ENCODE measurements at regions not wholly inside any gene's neighbourhood (a gene's known extent, or its start where the extent isn't known, plus 50 kb on each side); places are given as distances from the start of the nearest gene placed in this dataset.

GRCh38 chr22:22348127-22348814, 103.7 kb downstream of the VPREB1 start:
- DNase-seq (ENCODE audit: low read depth in 1 of 2, low spot score in 1 of 2), result peak in 1 of 2 experiments; percentile 7
- POLR2A ChIA-PET, result no interaction called here
- TF ChIP-seq MYC (IDR thresholded peaks at IDR 0.05; ENCODE audit: borderline replicate concordance, low read length), result no peak
- TF ChIP-seq RFX5 (IDR thresholded peaks at IDR 0.05), result no peak
- TF ChIP-seq RNF2 (IDR thresholded peaks at IDR 0.05; ENCODE audit: borderline replicate concordance, low read depth), result no peak
- no peak for TF ChIP-seq BHLHE40 (IDR thresholded peaks at IDR 0.05; ENCODE audit: low read depth, low read length)
- no peak for TF ChIP-seq MAFK (IDR thresholded peaks at IDR 0.05; ENCODE audit: partially characterized antibody)
- no peak for TF ChIP-seq RCOR1 (IDR thresholded peaks at IDR 0.05; ENCODE audit: low read depth, low read length)
- no peak for TF ChIP-seq POLR2A (IDR thresholded peaks at IDR 0.05; ENCODE audit: low read length)
- no peak for TF ChIP-seq HOXB5 (CRISPR knock-in tag; IDR thresholded peaks at IDR 0.05)
- TF ChIP-seq TP53 (CRISPR knock-in tag; IDR thresholded peaks at IDR 0.05), result no peak
- TF ChIP-seq RARB (CRISPR knock-in tag; IDR thresholded peaks at IDR 0.05), result no peak
- no peak for TF ChIP-seq CEBPB (IDR thresholded peaks at IDR 0.05)
- TF ChIP-seq TFCP2L1 (CRISPR knock-in tag; IDR thresholded peaks at IDR 0.05), result no peak
- no peak for TF ChIP-seq MAZ (IDR thresholded peaks at IDR 0.05; ENCODE audit: borderline replicate concordance, low read depth, low read length)
- TF ChIP-seq NFE2L2 (conservative IDR thresholded peaks at IDR 0.05; ENCODE audit: low read length), result no peak
- TF ChIP-seq ZFP36 (IDR thresholded peaks at IDR 0.05; ENCODE audit: borderline replicate concordance, partially characterized antibody), result no peak
- TF ChIP-seq JUNB (IDR thresholded peaks at IDR 0.05), result no peak
- TF ChIP-seq REST (IDR thresholded peaks at IDR 0.05), result no peak
- TF ChIP-seq HDAC2 (IDR thresholded peaks at IDR 0.05), result no peak
- no peak for TF ChIP-seq HES2 (IDR thresholded peaks at IDR 0.05)
- no peaks in the 10 kb centered on the region for H3K4me1 ChIP-seq
- H3K4me3 ChIP-seq, result no peak overlapping the region
- CTCF ChIA-PET, result interaction anchor here (1.1 to 2.1 kb wide), 4 partner anchors 10 to 229 kb away, joined by 3 to 4 read pairs (median 4); no protein-coding TSS in a partner anchor
- no peak for FAIRE-seq
- H3K4me2 ChIP-seq, result no peak overlapping the region
- 6% methylated on average over 3 of the region's 5 CpGs for WGBS (ENCODE audit: missing lambda C conversion rate)
- peak; percentile 56 to 78; a peak in 4 of 6 replicates for ATAC-seq
- no peak overlapping the region for H3K27ac ChIP-seq
- H3K9me3 ChIP-seq, result no peaks in the 10 kb centered on the region

- 27% methylated on average over 6 of the region's 6 CpGs for WGBS (ENCODE audit: missing lambda C conversion rate)
- Histone ChIP-seq H3K9me3 (no peaks in the 10 kb centered on the region), H3K4me3 (no peak overlapping the region), H3K27ac (no peak overlapping the region), H3K4me1 (no peaks in the 10 kb centered on the region), H3K4me2 (no peak overlapping the region)
- ATAC-seq, result no peak
- CTCF ChIA-PET, result interaction anchor here (0.7 to 2.1 kb wide), 6 partner anchors 11 to 228 kb away, joined by 3 to 4 read pairs (median 3); no protein-coding TSS in a partner anchor
- no peak for DNase-seq (ENCODE audit: low read depth in 1 of 2, low spot score in 1 of 2)
- POLR2A ChIA-PET, result interaction anchor here (0.5 kb wide), 1 partner anchor 604 kb away, joined by 4 read pairs; no protein-coding TSS in a partner anchor
- TF ChIP-seq POLR2A (IDR thresholded peaks at IDR 0.05; ENCODE audit: low read length) (no peak), ESRRA (IDR thresholded peaks at IDR 0.05; ENCODE audit: borderline replicate concordance, low read length) (no peak), HOXB13 (CRISPR knock-in tag; IDR thresholded peaks at IDR 0.05; ENCODE audit: low read depth) (no peak), E2F6 (IDR thresholded peaks at IDR 0.05; ENCODE audit: borderline replicate concordance, low read depth) (no peak)
- FAIRE-seq, result no peak
These were observed 104.3 kb downstream of the VPREB1 start for GRCh38 chr22:22348815-22349454.

All from A549 (cell line).